Trophoblast cell (in vitro differentiated cells and primary cell): ENCODE measurements at regions not wholly inside any gene's neighbourhood (a gene's known extent, or its start where the extent isn't known, plus 50 kb on each side); places are given as distances from the start of the nearest gene placed in this dataset.

ENCODE experiments used
- DNase-seq, 2 donors: peaks; one replicate each; pipeline ENCODE4 v3.0.0-alpha.2; 2016
- H2AFZ ChIP-seq: 2 replicates; pipeline ENCODE4 v1.6.1; 2013; ENCODE audit warnings: low read length, moderate library complexity, mild to moderate bottlenecking; ENCODE audit not compliant: insufficient read depth, poor library complexity
- H2AK5ac ChIP-seq: 2 replicates; pipeline ENCODE4 v1.6.1; 2013; ENCODE audit warnings: mild to moderate bottlenecking, low read length
- H2BK120ac ChIP-seq: 2 replicates; pipeline ENCODE4 v1.6.1; 2013; ENCODE audit warnings: low read length, mild to moderate bottlenecking, moderate library complexity; ENCODE audit not compliant: insufficient read depth, poor library complexity
- H2BK12ac ChIP-seq: 2 replicates; pipeline ENCODE4 v1.6.1; 2013; ENCODE audit warnings: mild to moderate bottlenecking, low read length, moderate library complexity
- H2BK5ac ChIP-seq: 2 replicates; pipeline ENCODE4 v1.6.1; 2013; ENCODE audit warnings: low read length, low read depth, moderate library complexity, mild to moderate bottlenecking; ENCODE audit not compliant: poor library complexity
- H3K14ac ChIP-seq: 2 replicates; pipeline ENCODE4 v1.6.1; 2013; ENCODE audit warnings: mild to moderate bottlenecking, low read length
- H3K18ac ChIP-seq: 2 replicates; pipeline ENCODE4 v1.6.1; 2013; ENCODE audit warnings: mild to moderate bottlenecking, low read length
- H3K23ac ChIP-seq: 2 replicates; pipeline ENCODE4 v1.6.1; 2013; ENCODE audit warnings: low read length
- H3K27ac ChIP-seq: 2 replicates; pipeline ENCODE4 v1.5.1; 2013; ENCODE audit warnings: low read depth, mild to moderate bottlenecking, inconsistent platforms, low read length, moderate library complexity
- H3K27me3 ChIP-seq: 2 replicates; pipeline ENCODE4 v1.6.1; 2013; ENCODE audit warnings: inconsistent platforms, mild to moderate bottlenecking, low read length, moderate library complexity; ENCODE audit not compliant: insufficient read depth
- H3K36me3 ChIP-seq, 2 experiments: 1 replicate in 1 of 2; 2 replicates in 1 of 2; pipeline ENCODE4 v1.6.1; 2013; ENCODE audit warnings: low read length in 2 of 2, mild to moderate bottlenecking in 2 of 2, moderate library complexity in 1 of 2; ENCODE audit not compliant: insufficient read depth in 2 of 2, control insufficient read depth in 1 of 2
- H3K4ac ChIP-seq: 2 replicates; pipeline ENCODE4 v1.6.1; 2013; ENCODE audit warnings: low read depth, mild to moderate bottlenecking, low read length, moderate library complexity
- H3K4me1 ChIP-seq, 2 experiments: 1 replicate in 1 of 2; 2 replicates in 1 of 2; pipeline ENCODE4 v1.6.1; 2013; ENCODE audit warnings: low read length in 2 of 2, mild to moderate bottlenecking in 2 of 2, moderate library complexity in 1 of 2; ENCODE audit not compliant: insufficient read depth in 2 of 2, control insufficient read depth in 1 of 2
- H3K4me2 ChIP-seq: 2 replicates; pipeline ENCODE4 v1.6.1; 2013; ENCODE audit warnings: inconsistent platforms, mild to moderate bottlenecking, low read length, moderate library complexity
- H3K4me3 ChIP-seq: 2 replicates; pipeline ENCODE4 v1.5.1; 2013; ENCODE audit warnings: mild to moderate bottlenecking, low read depth, low read length, inconsistent platforms
- H3K79me1 ChIP-seq: one replicate; pipeline ENCODE4 v1.6.1; 2013; ENCODE audit warnings: low read length
- H3K79me2 ChIP-seq: 2 replicates; pipeline ENCODE4 v1.6.1; 2013; ENCODE audit warnings: low read length, mild to moderate bottlenecking; ENCODE audit not compliant: control insufficient read depth, insufficient read depth, poor library complexity
- H3K9ac ChIP-seq: 2 replicates; pipeline ENCODE4 v1.6.1; 2013; ENCODE audit warnings: mild to moderate bottlenecking, low read length
- H3K9me3 ChIP-seq: 2 replicates; pipeline ENCODE4 v1.6.1; 2013; ENCODE audit warnings: low read depth, mild to moderate bottlenecking, control low read depth, inconsistent platforms, low read length; ENCODE audit not compliant: insufficient read depth
- H4K12ac ChIP-seq: 2 replicates; pipeline ENCODE4 v1.6.1; 2013; ENCODE audit warnings: low read depth, mild to moderate bottlenecking, low read length, moderate library complexity
- H4K8ac ChIP-seq: 2 replicates; pipeline ENCODE4 v1.6.1; 2013; ENCODE audit warnings: low read depth, mild to moderate bottlenecking, low read length, moderate library complexity
- H4K91ac ChIP-seq: one replicate; pipeline ENCODE4 v1.6.1; 2013; ENCODE audit warnings: low read depth, mild to moderate bottlenecking, low read length, moderate library complexity
- WGBS: extraction: QIAGEN DNeasy Blood & Tissue Kit; methylation state at CpG from one replicate; pipeline ENCODE4 v1.1.7; 2013; ENCODE audit warnings: missing lambda C conversion rate; ENCODE audit not compliant: insufficient read length, insufficient coverage; ENCODE audit errors: extremely low coverage; 5-methylcytosine and 5-hydroxymethylcytosine counted together

GRCh38 chr6:165871571-165871970 lies 208.5 kb upstream of the PDE10A start:
- H2BK12ac ChIP-seq = no peak overlapping the region
- DNase-seq = no peak

DNA sequence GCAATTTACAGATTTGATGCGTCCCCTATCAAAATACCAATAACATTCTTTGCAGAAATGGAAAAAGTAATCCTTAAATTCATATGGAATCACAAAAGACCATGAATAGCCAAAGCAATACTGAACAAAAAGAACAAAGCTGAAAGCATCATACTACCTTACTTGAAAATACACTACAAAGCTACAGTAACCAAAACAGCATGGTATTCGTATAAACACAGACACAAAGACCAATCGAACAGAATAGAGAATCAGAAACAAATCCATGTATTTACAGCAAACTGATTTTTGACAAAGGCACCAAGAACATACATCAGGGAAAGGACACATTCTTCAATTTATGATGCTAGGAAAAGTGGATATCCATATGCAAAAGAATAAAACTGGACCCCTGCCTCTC lies 206.5 kb upstream of the PDE10A start:
- no peaks in the 10 kb centered on the region for H3K79me2 ChIP-seq
- no peak overlapping the region for H4K8ac ChIP-seq
- H2BK120ac ChIP-seq = no peak overlapping the region
- no peak overlapping the region for H3K18ac ChIP-seq
- no peak overlapping the region for H3K27ac ChIP-seq
- H2AK5ac ChIP-seq = no peak overlapping the region
- no peak overlapping the region for H3K9ac ChIP-seq
- no peak overlapping the region for H4K91ac ChIP-seq
- H3K4me2 ChIP-seq = no peak overlapping the region
- no peak overlapping the region for H2BK5ac ChIP-seq
- H3K9me3 ChIP-seq = no peaks in the 10 kb centered on the region
- H4K12ac ChIP-seq = no peak overlapping the region
- no peak overlapping the region for H3K4ac ChIP-seq
- H3K27me3 ChIP-seq = no peaks in the 10 kb centered on the region
- H3K79me1 ChIP-seq = no peaks in the 10 kb centered on the region
- no peaks in the 10 kb centered on the region for H3K4me1 ChIP-seq
- no peak overlapping the region for H2AFZ ChIP-seq
- WGBS = no CpG with 5 or more reads among the region's 3 CpGs
- H2BK12ac ChIP-seq = no peak overlapping the region
- no peak overlapping the region for H3K14ac ChIP-seq
- DNase-seq = no peak
- no peak overlapping the region for H3K23ac ChIP-seq
- no peak overlapping the region for H3K4me3 ChIP-seq
- no peaks in the 10 kb centered on the region for H3K36me3 ChIP-seq

More at GRCh38 chr6:165871571-165871970, 208.5 kb upstream of the PDE10A start:
- H2BK120ac ChIP-seq = no peak overlapping the region
- H2AK5ac ChIP-seq = no peak overlapping the region
- H4K91ac ChIP-seq = no peak overlapping the region
- H3K9ac ChIP-seq = no peak overlapping the region
- no peaks in the 10 kb centered on the region for H3K4me1 ChIP-seq
- H3K23ac ChIP-seq = no peak overlapping the region
- H3K4me3 ChIP-seq = no peak overlapping the region
- H2BK5ac ChIP-seq = no peak overlapping the region
- no peak overlapping the region for H3K4me2 ChIP-seq
- no peaks in the 10 kb centered on the region for H3K27me3 ChIP-seq
- H2AFZ ChIP-seq = no peak overlapping the region
- no peak overlapping the region for H3K4ac ChIP-seq
- no peak overlapping the region for H3K27ac ChIP-seq
- no peaks in the 10 kb centered on the region for H3K9me3 ChIP-seq
- H3K36me3 ChIP-seq = no peaks in the 10 kb centered on the region
- no peak overlapping the region for H4K12ac ChIP-seq
- no peaks in the 10 kb centered on the region for H3K79me2 ChIP-seq
- no peaks in the 10 kb centered on the region for H3K79me1 ChIP-seq
- WGBS = no CpG with 5 or more reads among the region's 3 CpGs
- no peak overlapping the region for H3K14ac ChIP-seq
- H4K8ac ChIP-seq = no peak overlapping the region
- no peak overlapping the region for H3K18ac ChIP-seq

GRCh38 chr6:165864925-165865324 lies 201.9 kb upstream of the PDE10A start:
- H4K91ac ChIP-seq = no peak overlapping the region
- no peaks in the 10 kb centered on the region for H3K79me1 ChIP-seq
- no peak overlapping the region for H4K12ac ChIP-seq
- no peaks in the 10 kb centered on the region for H3K36me3 ChIP-seq
- WGBS = no CpG with 5 or more reads among the region's 1 CpG
- DNase-seq = no peak
- H3K14ac ChIP-seq = no peak overlapping the region
- no peak overlapping the region for H3K18ac ChIP-seq
- no peak overlapping the region for H2BK12ac ChIP-seq
- no peaks in the 10 kb centered on the region for H3K27me3 ChIP-seq
- H2AFZ ChIP-seq = no peak overlapping the region
- H3K27ac ChIP-seq = no peak overlapping the region
- H3K4me3 ChIP-seq = no peak overlapping the region
- H2AK5ac ChIP-seq = no peak overlapping the region
- H2BK120ac ChIP-seq = no peak overlapping the region
- no peak overlapping the region for H3K4ac ChIP-seq
- no peak overlapping the region for H3K9ac ChIP-seq
- no peak overlapping the region for H3K23ac ChIP-seq
- no peaks in the 10 kb centered on the region for H3K79me2 ChIP-seq
- H3K4me2 ChIP-seq = no peak overlapping the region
- no peaks in the 10 kb centered on the region for H3K4me1 ChIP-seq
- no peak overlapping the region for H2BK5ac ChIP-seq
- H4K8ac ChIP-seq = no peak overlapping the region
- H3K9me3 ChIP-seq = no peaks in the 10 kb centered on the region

DNA sequence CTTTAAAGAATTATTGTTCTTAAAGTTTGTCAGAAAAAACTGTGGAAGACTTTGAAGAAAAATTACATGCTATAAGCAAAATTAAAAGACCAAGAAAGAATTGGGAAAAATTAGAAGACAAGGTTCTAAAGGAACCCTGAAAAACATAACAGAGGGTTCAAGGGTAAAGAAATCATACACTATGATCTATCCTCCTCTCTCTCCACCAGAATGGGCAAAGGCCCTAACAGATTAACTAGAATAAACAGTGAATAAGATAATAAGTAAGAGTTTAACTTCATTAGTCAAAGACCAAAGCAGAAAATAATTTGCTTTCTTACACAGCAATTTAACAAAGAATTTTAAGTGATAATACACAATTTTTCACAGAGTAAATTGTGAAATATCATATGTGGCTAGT lies 201.2 kb upstream of the PDE10A start:
- Histone ChIP-seq H2BK12ac (no peak overlapping the region), H3K4me1 (no peaks in the 10 kb centered on the region), H2AFZ (no peak overlapping the region), H3K14ac (no peak overlapping the region), H3K36me3 (no peaks in the 10 kb centered on the region), H3K79me2 (no peaks in the 10 kb centered on the region), H2BK5ac (no peak overlapping the region), H4K91ac (no peak overlapping the region), H4K12ac (no peak overlapping the region), H3K4ac (no peak overlapping the region), H2BK120ac (no peak overlapping the region), H3K27ac (no peak overlapping the region), H2AK5ac (no peak overlapping the region), H3K9me3 (no peaks in the 10 kb centered on the region), H3K4me2 (no peak overlapping the region), H3K27me3 (no peaks in the 10 kb centered on the region), H3K18ac (no peak overlapping the region), H3K79me1 (no peaks in the 10 kb centered on the region), H3K23ac (no peak overlapping the region), H3K9ac (no peak overlapping the region), H4K8ac (no peak overlapping the region), H3K4me3 (no peak overlapping the region)
- no peak for DNase-seq
